ENCODE measurements at regions not wholly inside any gene's neighbourhood (a gene's known extent, or its start where the extent isn't known, plus 50 kb on each side); places are given as distances from the start of the nearest gene placed in this dataset.
A peak's percentile ranks its signal among the peaks of the same experiment; 100 is the strongest.
"Not testable (repeated sequence)": the region's sequence is repeated elsewhere in the genome, so short reads cannot be mapped to it uniquely, and the experiment has no call there.

GRCh38 chr15:75776065-75776423, 63.4 kb upstream of the CSPG4 start:
- H3K36me3 ChIP-seq (ENCODE audit: insufficient read depth, low read depth, low read length) = no peaks in the 10 kb centered on the region
- no peak overlapping the region for H3K4me3 ChIP-seq (ENCODE audit: low read length)
- H3K4me1 ChIP-seq (ENCODE audit: insufficient read depth, low read length) = peaks cover 8% of the 10 kb centered on the region
- no peaks in the 10 kb centered on the region for H3K27me3 ChIP-seq (ENCODE audit: insufficient read depth, low read length)
- no peak overlapping the region for H3K27ac ChIP-seq (ENCODE audit: low read length)
- no peaks in the 10 kb centered on the region for H3K9me3 ChIP-seq (ENCODE audit: insufficient read depth, low read depth, low read length)
- H3K9ac ChIP-seq (ENCODE audit: low read depth, low read length) = no peak overlapping the region

- H3K27ac ChIP-seq (ENCODE audit: low read length) = no peak overlapping the region
- no peak overlapping the region for H3K9ac ChIP-seq (ENCODE audit: low read depth, low read length)
- H3K36me3 ChIP-seq (ENCODE audit: insufficient read depth, low read depth, low read length) = no peaks in the 10 kb centered on the region
- peaks cover 13% of the 10 kb centered on the region for H3K4me1 ChIP-seq (ENCODE audit: insufficient read depth, low read length)
- H3K27me3 ChIP-seq (ENCODE audit: insufficient read depth, low read length) = no peaks in the 10 kb centered on the region
- H3K9me3 ChIP-seq (ENCODE audit: insufficient read depth, low read depth, low read length) = no peaks in the 10 kb centered on the region
- no peak overlapping the region for H3K4me3 ChIP-seq (ENCODE audit: low read length)
Observed at GRCh38 chr15:75775296-75776064, 62.8 kb upstream of the CSPG4 start.

- H3K4me3 ChIP-seq (ENCODE audit: low read length); H3K27me3 ChIP-seq (ENCODE audit: insufficient read depth, low read length); H3K9me3 ChIP-seq (ENCODE audit: insufficient read depth, low read depth, low read length); H3K36me3 ChIP-seq (ENCODE audit: insufficient read depth, low read depth, low read length); H3K9ac ChIP-seq (ENCODE audit: low read depth, low read length); H3K27ac ChIP-seq (ENCODE audit: low read length): not testable (repeated sequence)
- H3K4me1 ChIP-seq (ENCODE audit: insufficient read depth, low read length) = peaks cover 17% of the 10 kb centered on the region
Observed at GRCh38 chr15:75773974-75774373, 61.3 kb upstream of the CSPG4 start.

- not testable (repeated sequence) for H3K27me3 ChIP-seq (ENCODE audit: insufficient read depth, low read length); H3K9me3 ChIP-seq (ENCODE audit: insufficient read depth, low read depth, low read length); H3K36me3 ChIP-seq (ENCODE audit: insufficient read depth, low read depth, low read length); H3K27ac ChIP-seq (ENCODE audit: low read length)
- peak overlapping the region; percentile 58; the same call in 1 of the 2 replicates for H3K9ac ChIP-seq (ENCODE audit: low read depth, low read length)
- H3K4me3 ChIP-seq (ENCODE audit: low read length) = peak overlapping the region; percentile 42; the same call in 1 of the 2 replicates
- peaks cover 11% of the 10 kb centered on the region; the same call in 1 of the 2 replicates for H3K4me1 ChIP-seq (ENCODE audit: insufficient read depth, low read length)
Observed at GRCh38 chr15:75771054-75771453, 58.4 kb upstream of the CSPG4 start.

GRCh38 chr15:75770131-75770530, 57.5 kb upstream of the CSPG4 start:
- Histone ChIP-seq H3K36me3 (ENCODE audit: insufficient read depth, low read depth, low read length) (no peaks in the 10 kb centered on the region), H3K4me1 (ENCODE audit: insufficient read depth, low read length) (peaks cover 11% of the 10 kb centered on the region; the same call in 1 of the 2 replicates), H3K27me3 (ENCODE audit: insufficient read depth, low read length) (no peaks in the 10 kb centered on the region), H3K9ac (ENCODE audit: low read depth, low read length) (no peak overlapping the region; the same call in 1 of the 2 replicates), H3K9me3 (ENCODE audit: insufficient read depth, low read depth, low read length) (no peaks in the 10 kb centered on the region), H3K4me3 (ENCODE audit: low read length) (no peak overlapping the region), H3K27ac (ENCODE audit: low read length) (peak overlapping the region; percentile 48)

- not testable (repeated sequence) for H3K36me3 ChIP-seq (ENCODE audit: insufficient read depth, low read depth, low read length); H3K9me3 ChIP-seq (ENCODE audit: insufficient read depth, low read depth, low read length); H3K9ac ChIP-seq (ENCODE audit: low read depth, low read length); H3K27me3 ChIP-seq (ENCODE audit: insufficient read depth, low read length); H3K27ac ChIP-seq (ENCODE audit: low read length); H3K4me3 ChIP-seq (ENCODE audit: low read length)
- peaks cover 11% of the 10 kb centered on the region; the same call in 1 of the 2 replicates for H3K4me1 ChIP-seq (ENCODE audit: insufficient read depth, low read length)
Observed at GRCh38 chr15:75768526-75768925, 55.9 kb upstream of the CSPG4 start.

- not testable (repeated sequence) for H3K4me1 ChIP-seq (ENCODE audit: insufficient read depth, low read length); H3K9me3 ChIP-seq (ENCODE audit: insufficient read depth, low read depth, low read length); H3K4me3 ChIP-seq (ENCODE audit: low read length); H3K27me3 ChIP-seq (ENCODE audit: insufficient read depth, low read length); H3K27ac ChIP-seq (ENCODE audit: low read length); H3K9ac ChIP-seq (ENCODE audit: low read depth, low read length); H3K36me3 ChIP-seq (ENCODE audit: insufficient read depth, low read depth, low read length)
Observed at GRCh38 chr15:75765551-75766305, 53.1 kb upstream of the CSPG4 start.

GRCh38 chr15:75764845-75765550, 52.4 kb upstream of the CSPG4 start:
- H3K9ac ChIP-seq (ENCODE audit: low read depth, low read length); H3K9me3 ChIP-seq (ENCODE audit: insufficient read depth, low read depth, low read length); H3K36me3 ChIP-seq (ENCODE audit: insufficient read depth, low read depth, low read length); H3K4me3 ChIP-seq (ENCODE audit: low read length); H3K4me1 ChIP-seq (ENCODE audit: insufficient read depth, low read length); H3K27me3 ChIP-seq (ENCODE audit: insufficient read depth, low read length); H3K27ac ChIP-seq (ENCODE audit: low read length): not testable (repeated sequence)

- not testable (repeated sequence) for H3K4me3 ChIP-seq (ENCODE audit: low read length); H3K9me3 ChIP-seq (ENCODE audit: insufficient read depth, low read depth, low read length); H3K4me1 ChIP-seq (ENCODE audit: insufficient read depth, low read length); H3K36me3 ChIP-seq (ENCODE audit: insufficient read depth, low read depth, low read length); H3K9ac ChIP-seq (ENCODE audit: low read depth, low read length); H3K27me3 ChIP-seq (ENCODE audit: insufficient read depth, low read length); H3K27ac ChIP-seq (ENCODE audit: low read length)
Observed at GRCh38 chr15:75763635-75764600, 51.3 kb upstream of the CSPG4 start.

GRCh38 chr15:75763137-75763611, 50.5 kb upstream of the CSPG4 start:
- Histone ChIP-seq H3K27me3 (ENCODE audit: insufficient read depth, low read length) (no peaks in the 10 kb centered on the region), H3K9ac (ENCODE audit: low read depth, low read length) (no peak overlapping the region), H3K4me1 (ENCODE audit: insufficient read depth, low read length) (peaks cover 8% of the 10 kb centered on the region; the same call in 1 of the 2 replicates), H3K36me3 (ENCODE audit: insufficient read depth, low read depth, low read length) (no peaks in the 10 kb centered on the region), H3K9me3 (ENCODE audit: insufficient read depth, low read depth, low read length) (no peaks in the 10 kb centered on the region), H3K4me3 (ENCODE audit: low read length) (no peak overlapping the region), H3K27ac (ENCODE audit: low read length) (no peak overlapping the region)

All from iPS-20b (cell line).